Left renal pelvis (tissue), 4 donors: ENCODE measurements at regions not wholly inside any gene's neighbourhood (a gene's known extent, or its start where the extent isn't known, plus 50 kb on each side); places are given as distances from the start of the nearest gene placed in this dataset.
"Not testable (repeated sequence)": the region's sequence is repeated elsewhere in the genome, so short reads cannot be mapped to it uniquely, and the experiment has no call there.

Experiments used
- DNase-seq, 4 donors: peaks; one replicate each; pipeline ENCODE4 v3.0.0-alpha.2; 2013; ENCODE audit warnings: low read depth in 4 of 4, low spot score in 3 of 4

DNA sequence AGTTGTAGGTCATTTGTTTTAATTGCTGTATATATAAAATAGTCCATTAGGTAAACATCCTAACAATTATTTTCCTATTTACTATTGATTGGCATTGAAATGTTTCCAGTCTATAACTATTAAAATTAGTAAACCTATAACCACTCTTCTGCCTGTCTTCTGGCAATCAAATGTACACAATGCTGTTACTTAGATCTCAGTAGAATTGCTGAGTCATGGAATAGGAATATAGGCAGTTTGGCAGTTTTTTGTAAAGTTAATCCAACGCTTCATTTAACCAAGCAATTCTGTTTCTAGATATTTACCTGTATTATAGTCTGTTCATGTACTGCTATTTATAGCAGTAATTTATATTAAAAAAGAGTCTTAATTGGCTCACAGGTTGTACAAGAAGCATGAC, 518.1 kb downstream of the DCDC2C start:
- DNase-seq: no peak

DNA sequence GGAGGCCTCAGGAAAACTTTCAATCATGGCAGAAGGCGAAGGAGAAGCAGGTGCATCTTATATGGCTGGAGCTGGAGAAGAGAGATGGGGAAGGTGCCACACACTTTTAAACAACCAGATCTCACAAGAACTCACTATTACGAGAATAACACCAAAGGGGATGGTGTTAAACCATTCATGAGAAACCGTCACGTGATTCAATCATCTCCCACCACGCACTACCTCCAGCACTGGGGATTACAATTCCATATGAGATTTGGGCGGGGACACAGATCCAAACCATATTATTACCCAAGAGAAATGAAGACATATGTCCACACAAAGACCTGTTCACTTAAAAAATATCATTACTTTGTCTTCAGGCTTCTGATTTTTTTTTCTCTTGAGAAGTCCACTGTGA, 518.5 kb downstream of the DCDC2C start:
- no peak for DNase-seq

DNA sequence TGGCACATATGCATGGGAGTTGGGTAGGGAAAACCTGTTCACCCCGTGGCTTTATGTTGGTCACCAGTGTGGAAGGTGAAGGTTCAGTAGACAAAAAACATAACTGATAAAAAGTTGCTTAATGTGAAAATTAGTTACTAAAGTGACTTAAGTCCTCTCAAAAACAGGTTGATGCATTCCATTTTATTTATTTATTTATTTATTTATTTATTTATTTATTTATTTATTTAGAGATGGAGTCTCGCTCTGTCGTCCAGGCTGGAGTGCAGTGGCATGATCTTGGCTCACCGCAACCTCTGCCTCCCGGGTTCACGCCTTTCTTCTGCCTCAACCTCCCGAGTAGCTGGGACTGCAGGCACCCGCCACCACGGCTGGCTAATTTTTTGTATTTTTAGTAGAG, 541.0 kb downstream of the DCDC2C start:
- not testable (repeated sequence) for DNase-seq

DNA sequence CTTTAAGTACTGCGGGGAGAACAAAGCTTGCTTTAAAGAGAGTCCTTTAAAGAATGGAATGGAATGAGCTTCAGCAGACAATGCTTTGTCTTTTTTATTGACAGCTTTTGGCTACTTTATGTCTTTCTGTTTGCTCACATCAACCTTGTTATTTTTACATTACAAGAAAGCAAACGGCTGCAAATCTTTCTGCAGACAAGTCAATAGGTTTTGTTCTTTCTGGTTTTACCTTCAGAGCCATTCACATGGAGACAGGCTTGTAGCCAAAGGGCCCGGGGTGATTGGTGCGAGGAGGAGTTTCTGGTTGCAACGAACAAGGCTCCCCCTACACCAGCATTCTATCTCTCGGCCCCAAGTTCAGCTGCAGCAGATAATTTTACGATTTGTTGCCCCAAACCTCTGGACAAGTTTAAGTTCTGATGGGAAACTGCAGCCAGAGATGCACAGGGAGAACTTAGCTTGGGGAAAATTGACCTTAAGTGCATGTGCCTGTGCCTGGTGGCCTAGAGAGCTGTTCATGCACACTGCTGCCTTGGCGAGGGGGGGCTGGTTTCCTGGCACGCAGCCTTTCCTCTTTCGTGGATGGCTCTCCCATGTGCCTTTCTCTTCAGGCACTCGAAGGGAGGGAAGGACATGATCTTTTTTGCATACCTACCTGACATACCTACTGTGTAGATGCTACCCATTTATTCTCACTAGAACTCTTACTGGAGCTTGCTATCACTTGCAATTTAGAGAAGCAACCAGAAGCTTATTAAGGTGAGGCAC, 543.2 kb downstream of the DCDC2C start:
- no peak for DNase-seq

DNA sequence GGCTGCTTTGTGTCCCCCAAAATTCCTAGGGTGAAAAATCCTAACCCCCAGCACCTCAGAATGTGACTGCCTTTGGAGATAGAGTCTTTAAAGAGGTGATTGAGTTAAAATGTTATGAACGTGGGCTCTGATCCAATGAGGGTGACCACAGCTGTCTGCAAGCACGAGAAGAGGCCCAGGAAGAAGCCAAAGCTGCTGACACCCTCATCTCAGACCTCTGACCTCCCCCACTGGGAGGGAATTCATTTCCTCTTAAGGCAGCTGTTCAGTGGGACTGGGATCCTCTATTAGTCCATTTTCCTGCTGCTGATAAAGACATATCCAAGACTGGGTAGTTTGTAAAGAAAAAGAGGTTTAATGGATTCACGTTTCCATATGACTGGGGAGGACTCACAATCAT, 544.4 kb downstream of the DCDC2C start:
- DNase-seq: no peak

DNA sequence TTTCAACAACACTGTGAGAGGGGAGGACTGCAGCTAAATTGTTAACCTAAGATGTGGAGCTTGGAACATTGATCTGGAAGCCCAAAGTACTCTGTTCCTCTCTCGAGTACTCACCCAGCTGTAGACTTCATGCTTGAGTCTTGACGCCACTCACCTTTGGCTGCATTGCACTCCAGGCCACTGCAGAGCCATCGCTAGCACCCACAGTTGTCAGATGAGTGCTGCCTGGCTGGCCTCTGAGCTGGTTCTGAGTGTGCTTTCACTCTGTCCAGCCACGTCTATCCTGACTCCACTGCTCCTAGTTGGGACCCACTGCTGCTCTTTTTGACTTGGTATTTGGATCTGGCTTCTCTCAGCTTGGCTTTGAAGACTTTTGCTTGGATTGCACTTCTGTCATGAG, 552.1 kb downstream of the DCDC2C start:
- DNase-seq: no peak

DNA sequence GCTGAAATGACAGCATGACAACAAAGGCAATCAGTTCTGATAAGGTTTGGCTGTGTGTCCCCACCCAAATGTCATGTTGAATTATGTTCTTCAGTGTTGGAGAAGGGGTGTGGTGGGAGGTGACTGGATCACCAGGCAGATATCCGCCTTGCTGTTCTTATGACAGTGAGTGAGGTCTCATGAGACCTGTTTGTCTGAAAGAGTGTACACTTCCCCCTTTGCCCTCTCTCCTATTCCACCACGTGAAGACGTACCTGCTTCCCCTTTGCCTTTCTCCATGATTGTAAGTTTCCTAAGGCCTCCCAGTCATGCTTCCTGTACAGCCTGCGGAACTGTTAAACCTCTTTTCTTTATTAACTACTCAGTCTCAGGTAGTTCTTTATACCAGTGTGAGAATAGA, 553.0 kb downstream of the DCDC2C start:
- DNase-seq: no peak

DNA sequence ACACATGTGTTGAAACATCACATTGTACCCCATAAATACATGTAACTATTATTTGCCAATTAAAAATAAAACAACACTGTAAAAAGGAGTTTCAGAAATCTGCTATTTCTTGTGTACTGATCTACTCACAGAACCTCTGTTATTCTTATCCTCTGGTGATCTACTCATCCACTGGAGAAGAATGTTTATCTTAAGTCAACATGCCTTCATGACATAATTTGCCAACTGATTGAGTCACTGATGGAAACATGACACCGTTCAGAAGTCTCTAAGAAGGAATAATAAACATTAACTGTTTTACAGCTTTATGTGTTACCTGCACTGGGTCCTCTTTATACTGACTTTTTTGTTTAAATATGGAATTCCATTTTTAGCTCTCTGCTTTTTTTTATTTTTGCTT, 555.2 kb downstream of the DCDC2C start:
- no peak for DNase-seq

DNA sequence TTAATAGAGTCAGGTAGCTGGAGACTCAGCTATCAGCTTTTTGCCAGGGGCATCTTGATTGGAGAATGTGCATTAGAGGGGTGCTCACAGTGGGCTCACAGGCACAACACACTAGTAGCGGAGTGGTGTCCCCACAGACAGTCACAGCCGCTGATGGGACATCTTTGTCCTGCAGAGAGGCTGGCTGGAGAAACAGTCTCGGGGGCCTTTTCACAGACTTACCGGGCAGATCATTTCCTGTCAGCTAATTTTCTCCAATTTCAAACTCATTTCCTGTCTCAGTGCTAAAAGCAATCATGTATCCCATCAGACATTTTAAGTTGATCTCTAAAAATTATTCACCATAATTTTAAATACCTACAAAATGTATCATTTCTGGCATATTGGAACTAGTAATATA, 562.6 kb downstream of the DCDC2C start:
- DNase-seq: no peak

DNA sequence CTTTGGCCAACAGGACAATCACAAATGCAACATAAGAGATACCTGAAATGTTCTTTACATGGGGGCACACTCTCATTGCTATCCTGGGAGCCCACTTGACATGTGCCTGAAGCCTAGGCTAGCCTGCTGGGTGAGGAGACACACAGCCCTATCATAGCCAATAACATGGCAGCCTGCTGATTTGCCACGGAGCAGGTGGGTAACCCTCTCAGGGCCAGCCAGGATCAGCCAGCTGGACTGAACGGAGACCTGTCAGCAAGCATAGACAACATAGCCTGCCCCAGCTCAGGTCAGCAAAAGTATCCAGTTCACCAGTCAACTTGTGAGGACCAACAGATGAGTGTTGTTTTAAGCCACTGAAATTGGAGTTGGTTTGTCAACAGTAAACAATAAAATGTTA, 566.5 kb downstream of the DCDC2C start:
- DNase-seq: no peak

DNA sequence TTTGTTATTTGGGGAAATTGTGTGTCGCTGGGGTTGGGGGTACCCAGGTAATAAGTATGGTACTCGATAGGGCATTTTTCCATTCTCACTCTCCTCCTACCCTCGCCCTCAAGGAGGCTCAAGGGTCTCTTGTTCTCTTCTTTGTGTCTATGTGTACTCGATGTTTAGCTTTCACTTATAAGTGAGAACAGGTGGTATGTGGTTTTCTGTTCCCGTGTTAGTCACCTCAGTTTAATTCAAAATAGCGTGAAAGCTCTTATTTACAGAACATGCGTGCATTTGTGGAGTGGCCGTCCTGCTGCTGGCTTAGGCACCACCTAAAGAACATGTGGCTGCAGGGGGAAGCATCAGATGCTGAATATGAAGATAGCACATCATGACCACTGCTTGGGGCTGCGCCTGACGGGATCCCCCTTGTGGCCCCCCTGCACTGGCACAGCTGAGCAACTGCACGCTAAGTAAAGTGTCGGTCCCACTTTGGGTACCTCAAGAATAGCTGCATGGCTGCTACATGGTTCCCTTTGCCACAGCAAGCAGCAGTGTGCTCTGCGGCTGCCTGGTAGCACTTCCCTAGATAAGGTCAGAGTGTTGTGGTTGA, 569.0 kb downstream of the DCDC2C start:
- no peak for DNase-seq

DNA sequence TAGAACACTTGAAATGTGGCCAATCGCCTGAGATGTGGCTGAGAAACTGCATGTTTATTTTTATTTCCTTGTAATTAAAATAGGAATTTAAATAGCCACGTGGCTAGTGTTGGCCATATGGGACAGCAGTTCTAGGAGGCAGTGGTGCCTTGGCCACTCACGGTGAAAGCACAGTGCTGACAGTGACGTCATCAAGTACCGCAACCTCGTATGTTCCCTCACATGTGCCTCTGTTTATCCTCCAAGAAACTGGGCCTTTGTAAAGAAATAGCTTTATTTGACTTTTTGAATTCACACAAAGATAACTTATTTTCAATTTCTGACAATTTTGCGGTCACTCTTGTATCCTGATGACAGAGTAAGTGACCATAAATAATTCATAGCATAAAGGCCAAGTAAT, 575.0 kb downstream of the DCDC2C start:
- DNase-seq: no peak

DNA sequence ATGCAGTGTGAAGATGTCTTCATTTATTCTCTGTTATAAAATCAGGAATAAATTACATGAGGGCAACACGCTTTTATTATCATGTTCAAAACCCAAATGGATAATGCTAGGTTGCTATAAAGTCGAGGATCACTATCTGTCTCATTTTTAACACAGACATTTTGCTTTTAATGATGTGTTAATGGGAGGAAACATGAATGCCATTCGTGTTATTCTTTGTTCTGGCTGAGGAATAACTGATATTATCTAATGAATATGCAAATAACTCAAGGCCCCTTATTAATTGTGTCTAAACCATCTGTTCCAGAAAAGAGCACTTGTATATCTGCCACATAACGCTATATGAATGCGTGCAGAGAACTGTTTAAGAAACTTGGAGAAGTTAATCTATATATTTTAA, 576.1 kb downstream of the DCDC2C start:
- no peak for DNase-seq

DNA sequence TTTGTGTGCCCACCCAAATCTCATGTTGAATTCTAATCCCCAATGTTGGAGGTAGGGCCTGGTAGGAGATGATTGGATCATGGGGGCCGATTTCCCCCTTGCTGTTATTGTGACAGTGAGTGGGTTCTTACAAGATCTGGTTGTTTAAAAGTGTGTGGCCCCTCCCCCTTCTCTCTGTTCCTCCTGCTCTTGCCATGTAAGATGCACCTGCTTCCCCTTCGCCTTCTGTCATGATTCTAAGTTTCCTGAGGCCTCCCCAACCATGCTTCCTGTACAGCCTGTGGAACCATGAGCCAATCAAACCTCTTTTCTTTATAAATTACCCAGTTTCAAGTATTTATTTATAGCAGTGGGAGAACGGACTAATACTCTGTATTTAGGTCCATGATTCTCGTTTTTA, 588.1 kb downstream of the DCDC2C start:
- DNase-seq: no peak

DNA sequence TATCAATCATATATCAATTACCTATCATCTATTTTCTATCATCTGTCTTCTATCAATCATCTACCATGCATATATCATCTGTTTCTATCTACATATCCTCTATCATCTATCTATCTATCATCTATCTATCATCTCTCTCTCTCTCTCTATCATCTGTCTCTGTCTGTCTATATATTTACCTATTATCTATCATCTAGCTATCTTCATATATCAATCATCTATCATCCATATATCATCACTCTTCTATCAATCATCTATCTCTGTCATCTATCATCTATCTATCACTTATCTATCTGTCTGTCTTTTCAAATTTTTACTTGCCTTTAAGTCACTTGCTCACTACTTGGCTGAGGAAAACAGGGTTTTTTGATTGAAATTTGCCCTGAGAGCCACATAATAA, 592.3 kb downstream of the DCDC2C start:
- no peak for DNase-seq

DNA sequence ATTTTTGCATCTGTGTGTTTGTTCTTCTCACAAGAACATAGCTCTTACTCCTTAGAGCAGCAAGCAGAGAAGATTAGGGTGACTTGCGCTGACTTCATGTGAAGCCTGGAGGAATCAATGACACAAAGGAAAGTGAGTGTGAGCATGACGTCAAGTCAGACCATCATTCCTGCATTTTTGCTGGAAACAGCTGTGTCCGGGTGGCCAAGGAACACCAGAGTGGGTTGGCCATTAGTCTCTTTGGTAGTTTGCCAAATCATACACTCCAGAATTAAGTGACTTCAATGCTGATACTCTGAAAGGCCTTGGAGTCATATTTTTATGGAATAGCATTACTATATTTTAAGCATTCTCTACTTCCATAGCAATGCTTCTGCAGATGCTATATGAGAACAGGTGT, 597.2 kb downstream of the DCDC2C start:
- no peak for DNase-seq

DNA sequence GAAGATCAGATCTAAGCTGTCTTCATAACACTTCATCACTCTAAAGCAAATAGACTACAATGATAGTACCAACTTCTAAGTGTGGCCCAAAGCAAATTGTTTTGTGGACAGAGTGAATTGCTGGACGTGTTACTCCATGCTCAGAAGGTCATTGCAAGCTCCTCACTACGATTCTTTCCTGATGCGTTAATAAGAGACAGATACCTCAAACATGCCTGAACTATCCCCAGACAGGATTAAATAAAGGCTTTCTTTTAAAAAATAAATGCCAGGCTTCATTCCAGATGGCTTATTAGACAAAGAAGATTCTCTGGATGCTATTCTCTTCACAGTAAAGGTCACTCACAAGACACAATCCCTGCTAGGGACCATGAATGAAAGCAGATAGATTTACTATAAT, 621.2 kb downstream of the DCDC2C start:
- no peak for DNase-seq

DNA sequence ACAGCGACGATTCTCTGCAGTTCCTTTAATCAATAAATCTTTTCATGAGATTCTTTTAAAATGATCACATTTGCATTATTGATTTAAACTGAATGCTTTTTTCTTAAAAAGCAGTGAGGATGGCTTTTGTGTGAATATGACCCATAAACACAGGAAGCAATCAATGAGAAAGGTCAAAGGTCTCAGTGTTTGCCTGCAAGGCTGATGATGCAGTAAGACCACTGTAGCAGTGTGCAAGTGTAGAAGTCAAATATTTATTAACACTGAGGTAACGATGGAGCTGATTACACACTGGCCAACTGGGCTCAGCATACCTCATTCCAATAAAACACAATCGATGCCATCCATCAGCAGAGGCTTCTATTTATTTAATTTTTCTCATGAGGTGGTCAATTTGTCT, 633.5 kb downstream of the DCDC2C start:
- DNase-seq: no peak

DNA sequence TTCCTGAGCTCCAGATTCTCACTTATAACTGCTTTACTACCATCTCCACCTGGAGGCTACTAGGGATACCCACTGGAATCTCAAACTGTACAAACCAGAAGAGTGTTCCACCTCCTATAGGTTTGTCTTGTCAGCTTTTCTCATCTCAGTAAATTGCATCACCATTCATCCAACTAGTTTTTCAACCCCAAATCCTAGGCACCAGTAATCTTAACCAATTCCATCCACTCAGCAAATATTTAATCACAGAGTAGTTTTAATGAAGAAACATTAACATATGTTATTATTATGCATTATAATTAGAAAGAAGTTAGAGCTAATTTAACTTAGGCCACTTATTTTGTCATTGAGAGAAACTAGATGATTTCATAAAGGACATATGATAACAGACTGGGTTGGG, 635.0 kb downstream of the DCDC2C start:
- DNase-seq: no peak

DNA sequence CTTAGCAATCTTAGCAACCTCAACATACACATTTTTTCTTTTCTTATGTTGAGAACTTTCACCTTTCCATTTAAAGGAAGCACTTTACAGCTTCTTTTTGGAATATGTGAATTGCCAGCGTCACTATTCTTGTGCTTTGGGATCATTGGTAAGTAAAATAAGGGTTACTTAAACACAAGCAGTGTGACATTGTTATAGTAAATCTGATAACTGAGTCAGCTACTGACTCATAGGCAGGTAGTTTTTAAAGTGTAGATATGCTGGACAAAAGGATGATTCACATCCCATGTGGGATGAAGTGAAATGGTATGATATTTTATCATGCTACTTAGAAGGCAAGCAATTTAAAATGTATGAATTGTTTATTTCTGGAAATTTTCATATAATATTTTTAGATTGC, 637.2 kb downstream of the DCDC2C start:
- DNase-seq: no peak

DNA sequence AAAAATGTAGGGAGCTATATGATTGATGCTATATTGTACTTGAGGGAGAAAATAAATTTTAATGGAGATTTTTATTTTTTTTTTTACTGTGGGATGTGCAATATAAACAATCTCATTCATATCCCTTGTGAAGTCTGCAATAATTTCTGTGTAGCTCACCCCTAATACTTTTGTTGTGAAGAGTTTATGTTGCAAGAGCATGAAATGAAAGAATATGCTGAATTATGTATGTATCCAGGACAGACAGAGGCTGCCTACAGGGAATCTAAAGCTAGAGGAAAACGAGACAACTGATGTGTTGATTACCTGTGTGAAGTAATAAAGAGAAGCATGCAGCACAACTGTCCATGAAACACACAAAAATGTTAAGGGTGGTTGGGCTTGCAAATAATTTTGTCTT, 643.3 kb downstream of the DCDC2C start:
- no peak for DNase-seq

DNA sequence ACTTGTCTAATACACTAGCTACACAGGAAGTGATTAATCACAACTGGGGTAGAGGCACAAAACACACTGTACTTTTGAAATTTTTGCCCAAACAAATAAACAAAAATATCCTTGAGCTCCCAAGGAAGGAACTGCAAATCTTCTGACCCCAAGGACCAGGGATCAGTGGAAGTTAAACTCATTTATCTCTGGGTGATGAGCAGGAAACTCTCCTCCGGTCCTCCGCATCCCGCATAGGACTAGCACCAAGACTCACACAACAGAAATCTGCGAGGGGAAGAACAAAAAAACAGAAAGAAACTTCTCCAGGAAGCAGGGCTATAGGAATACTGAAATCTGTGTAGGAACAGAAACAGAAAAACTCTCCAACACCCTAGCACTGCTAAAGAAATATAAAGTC, 650.3 kb downstream of the DCDC2C start:
- DNase-seq: no peak

DNA sequence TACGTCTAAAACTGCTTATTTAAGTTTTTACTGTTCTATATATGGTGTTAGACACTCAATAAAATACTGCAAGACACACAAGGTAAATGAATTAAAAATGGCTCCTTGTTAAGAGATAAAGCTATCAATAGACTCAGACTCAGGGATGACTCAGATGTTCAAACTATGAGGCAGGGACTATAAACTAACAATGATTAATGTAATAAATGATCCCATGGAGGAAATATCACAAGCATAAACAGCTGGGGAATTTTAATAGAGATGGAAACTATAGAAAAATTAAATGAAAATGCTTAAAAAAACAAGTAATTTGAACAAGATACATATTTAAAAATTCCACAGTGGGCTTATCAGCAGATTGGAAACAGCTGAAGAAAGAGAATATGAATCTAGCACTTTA, 650.8 kb downstream of the DCDC2C start:
- DNase-seq: no peak
